ENCODE measurements at regions not wholly inside any gene's neighbourhood (a gene's known extent, or its start where the extent isn't known, plus 50 kb on each side); places are given as distances from the start of the nearest gene placed in this dataset.

DNA sequence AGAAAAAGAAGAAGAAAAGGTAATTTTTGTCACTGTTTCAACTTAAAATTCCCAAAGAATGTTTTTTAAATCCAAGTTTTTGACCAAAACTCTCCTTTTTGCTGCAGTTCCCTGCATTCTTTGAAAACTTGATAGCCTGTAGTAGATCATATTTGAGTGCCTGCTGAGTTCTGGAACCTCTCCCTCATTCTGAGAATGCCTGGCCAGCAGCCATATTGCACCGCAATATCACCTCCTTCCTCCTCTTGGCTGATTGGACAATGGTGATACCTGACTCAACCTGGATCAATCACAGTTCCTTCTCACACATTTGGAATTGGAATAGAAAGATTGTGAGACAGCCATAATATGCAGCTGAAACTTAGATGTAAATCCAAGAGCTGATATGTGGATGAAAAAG is 97.6 kb upstream of the GAP43 start:
- DNase-seq, result no peak

DNA sequence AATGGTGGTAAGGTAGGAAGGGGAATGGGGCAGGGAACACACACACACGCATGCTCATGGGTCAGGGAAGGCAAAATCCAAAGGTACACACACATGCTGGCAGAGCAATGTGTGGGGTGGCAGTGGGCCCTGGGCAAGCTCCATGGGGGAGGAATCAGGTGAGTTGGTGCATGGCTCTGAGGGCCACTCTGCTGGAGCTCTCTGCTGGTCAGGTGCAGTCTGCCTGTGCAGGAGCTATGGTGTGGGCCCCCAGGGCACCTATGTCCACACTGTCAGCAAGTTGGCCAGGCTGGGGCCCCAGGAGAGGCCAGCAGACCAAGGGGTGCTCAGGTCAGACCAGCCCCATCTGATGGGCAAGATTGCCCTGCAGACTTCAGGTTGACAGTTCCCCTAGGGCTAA is 90.1 kb upstream of the GAP43 start:
- DNase-seq, result no peak

DNA sequence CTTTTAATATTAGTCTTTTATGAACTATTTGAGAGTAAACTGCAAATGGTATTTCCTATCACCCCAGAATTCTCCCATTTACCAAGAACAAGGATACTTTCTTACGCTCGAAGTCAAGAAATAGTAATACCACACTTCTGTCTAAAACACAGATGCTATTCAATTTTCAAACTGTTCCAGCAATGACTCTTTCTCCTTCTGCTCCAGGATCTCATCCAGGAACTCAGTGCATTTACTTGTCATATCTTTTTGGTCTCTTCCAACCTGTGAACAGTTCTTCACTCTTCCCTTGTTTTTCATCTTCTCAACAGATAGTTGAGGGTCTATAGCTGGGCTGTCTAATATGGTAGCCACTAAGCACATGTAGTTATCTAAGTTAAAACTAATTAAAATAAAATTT is 87.1 kb upstream of the GAP43 start:
- DNase-seq, result no peak

DNA sequence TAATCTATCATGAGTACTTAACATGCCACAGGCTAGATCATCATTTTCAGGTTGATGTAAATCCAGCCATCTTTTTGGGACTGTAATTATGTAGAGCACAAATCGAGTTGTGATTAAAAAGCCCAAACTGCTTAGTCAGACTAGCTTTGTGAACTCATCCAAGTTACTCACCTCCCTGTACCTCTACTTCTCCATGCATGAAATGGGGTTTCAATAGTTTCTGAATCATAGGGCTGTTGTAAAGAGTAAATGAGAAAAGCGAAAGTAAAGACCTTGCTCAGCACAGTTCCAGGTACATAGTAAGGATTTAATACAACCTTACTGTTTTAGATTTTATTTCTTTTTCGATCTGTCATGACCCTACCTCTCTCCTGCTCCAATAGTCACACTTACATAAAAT is 85.6 kb upstream of the GAP43 start:
- no peak for DNase-seq

DNA sequence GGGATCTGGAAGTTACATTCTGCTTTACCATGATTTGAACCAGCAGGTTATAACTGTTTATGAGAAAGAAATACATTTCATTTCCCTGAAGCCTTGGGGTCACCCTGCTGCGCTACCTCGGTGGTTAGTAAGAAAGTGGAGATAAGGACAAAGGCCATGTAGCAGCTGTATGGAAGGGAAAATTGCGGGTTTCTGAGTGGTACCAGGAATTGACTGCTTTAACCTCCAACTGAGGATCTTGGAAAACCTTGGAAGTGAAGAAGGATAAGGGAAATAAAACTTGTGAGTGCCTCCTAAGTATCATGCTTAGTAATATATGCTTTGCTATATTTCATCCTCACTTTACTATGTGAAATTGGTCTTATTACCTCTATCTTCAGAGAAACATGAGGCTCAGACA is 76.1 kb upstream of the GAP43 start:
- no peak for DNase-seq

DNA sequence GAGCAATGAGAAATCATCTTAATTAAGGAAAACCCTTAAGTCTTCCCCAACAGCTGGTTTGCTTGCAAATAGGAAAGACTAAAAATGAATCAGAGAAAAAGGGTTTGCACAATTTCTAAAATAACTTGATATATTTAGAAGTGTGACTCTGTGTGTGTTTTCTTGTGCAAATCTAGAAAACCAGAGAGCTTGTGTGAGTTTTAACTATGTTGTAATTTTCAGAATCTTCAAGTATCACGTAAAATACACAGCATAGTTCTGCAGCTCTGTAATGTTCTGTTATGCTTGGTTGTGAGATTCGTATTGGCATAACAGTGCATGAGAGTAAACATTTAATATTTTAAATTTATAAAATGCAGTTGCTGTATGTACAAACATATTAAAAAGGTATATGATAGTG is 74.7 kb upstream of the GAP43 start:
- DNase-seq, result no peak

GRCh38 chr3:115549071-115549470 is 74.2 kb upstream of the GAP43 start:
- peak; percentile 46 for DNase-seq

- DNase-seq, result peak; percentile 88
These were observed 73.0 kb upstream of the GAP43 start for GRCh38 chr3:115550285-115550761.

DNA sequence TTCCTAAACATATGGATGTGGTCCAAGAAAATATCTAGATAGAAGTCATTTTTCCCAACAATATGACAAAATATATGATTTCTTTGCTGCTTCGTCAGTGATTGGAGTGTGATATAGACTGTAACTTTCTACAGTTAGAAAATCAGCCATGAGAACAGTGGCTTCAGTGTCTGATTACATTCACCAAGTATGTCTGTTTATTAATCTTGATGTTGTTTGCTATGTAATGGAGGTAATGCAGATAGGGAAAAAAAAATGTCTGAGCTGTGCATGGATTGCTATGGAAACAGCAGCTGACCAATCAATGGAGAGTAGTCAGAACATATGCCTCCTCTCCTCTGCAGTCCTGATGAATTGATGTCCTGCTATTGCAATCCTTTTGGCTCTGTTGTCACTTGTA is 72.3 kb upstream of the GAP43 start:
- peak; percentile 51 for DNase-seq

- no peak for DNase-seq
These were observed 71.3 kb upstream of the GAP43 start for GRCh38 chr3:115552007-115552406.

- no peak for DNase-seq
These were observed 69.4 kb upstream of the GAP43 start for GRCh38 chr3:115553796-115554486.

GRCh38 chr3:115554487-115554807 is 68.9 kb upstream of the GAP43 start:
- no peak for DNase-seq

GRCh38 chr3:115562636-115563267 is 60.6 kb upstream of the GAP43 start:
- no peak for DNase-seq

DNA sequence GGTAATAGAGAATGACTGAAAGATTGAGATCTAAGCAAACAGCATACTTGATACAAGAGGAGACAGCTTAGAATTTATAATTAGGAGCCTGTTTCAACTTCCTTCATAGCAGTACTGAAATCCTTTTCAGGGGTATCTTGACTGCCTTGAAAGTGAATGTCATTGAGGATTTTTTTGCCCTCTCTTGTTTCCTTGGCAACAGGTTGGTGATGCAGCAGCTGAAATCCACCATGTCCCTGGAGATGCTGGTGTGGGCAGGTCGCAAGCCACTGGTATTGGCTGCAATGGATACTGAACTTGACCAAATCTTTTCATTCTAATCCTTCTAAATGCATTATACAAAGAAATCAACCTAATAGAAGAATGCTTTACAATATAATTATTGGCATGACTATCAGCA is 59.3 kb upstream of the GAP43 start:
- DNase-seq, result no peak

- DNase-seq, result no peak
These were observed 51.9 kb upstream of the GAP43 start for GRCh38 chr3:115571413-115571812.
